ENCODE measurements at regions not wholly inside any gene's neighbourhood (a gene's known extent, or its start where the extent isn't known, plus 50 kb on each side); places are given as distances from the start of the nearest gene placed in this dataset.

- DNase-seq (ENCODE audit: low read depth): no peak
Measured at GRCh38 chr6:156647991-156648390, 129.2 kb upstream of the ARID1B start.

DNA sequence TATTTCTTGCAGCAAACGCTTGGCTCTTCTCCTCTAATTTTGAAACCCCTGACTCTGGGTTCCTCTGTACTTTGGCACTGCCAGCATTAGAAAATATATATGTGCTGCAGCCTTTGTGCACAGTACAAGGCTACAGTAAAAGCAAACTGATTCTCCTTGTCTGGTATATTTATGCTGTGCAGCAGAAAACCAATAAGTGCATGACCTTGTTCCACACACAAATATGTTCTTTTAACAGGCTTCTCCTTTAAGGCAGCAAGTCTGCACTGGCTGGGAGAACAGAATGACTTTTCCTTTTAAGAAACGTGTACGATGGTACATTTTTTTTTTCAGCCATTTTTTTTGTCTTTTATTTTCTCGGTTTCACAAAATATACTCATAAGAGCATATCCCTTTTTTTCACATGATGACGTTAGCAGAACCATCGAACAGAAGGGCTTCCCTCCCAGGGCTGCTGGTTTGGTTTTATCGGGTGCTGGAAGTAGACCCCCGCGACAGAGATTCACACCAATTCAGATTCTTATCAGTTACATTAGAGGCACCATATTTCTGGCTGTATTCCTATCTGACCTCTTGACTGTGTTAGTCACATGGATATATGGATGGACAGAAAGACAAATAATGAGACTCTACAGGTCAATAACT, 129.9 kb upstream of the ARID1B start:
- no peak for DNase-seq (ENCODE audit: low read depth)

DNA sequence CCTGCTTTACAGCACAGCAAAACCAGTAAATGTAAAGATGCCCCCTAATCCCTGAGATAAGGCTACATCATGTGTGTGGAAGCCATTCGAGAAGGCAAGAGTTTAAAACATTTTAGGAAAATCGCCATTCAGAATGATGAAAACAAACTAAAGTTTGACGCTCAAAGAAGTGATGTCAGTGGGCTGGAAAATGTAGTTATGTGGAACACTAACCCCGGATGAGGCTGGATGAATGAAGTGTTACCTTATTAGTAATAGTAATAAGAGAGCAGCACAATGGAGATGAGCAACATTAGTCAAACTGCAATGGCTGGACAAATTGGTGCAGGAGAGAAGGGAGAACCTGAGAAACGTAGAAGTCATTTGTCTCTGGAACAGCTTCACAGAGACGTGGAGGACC, 130.7 kb upstream of the ARID1B start:
- no peak for DNase-seq (ENCODE audit: low read depth)

DNA sequence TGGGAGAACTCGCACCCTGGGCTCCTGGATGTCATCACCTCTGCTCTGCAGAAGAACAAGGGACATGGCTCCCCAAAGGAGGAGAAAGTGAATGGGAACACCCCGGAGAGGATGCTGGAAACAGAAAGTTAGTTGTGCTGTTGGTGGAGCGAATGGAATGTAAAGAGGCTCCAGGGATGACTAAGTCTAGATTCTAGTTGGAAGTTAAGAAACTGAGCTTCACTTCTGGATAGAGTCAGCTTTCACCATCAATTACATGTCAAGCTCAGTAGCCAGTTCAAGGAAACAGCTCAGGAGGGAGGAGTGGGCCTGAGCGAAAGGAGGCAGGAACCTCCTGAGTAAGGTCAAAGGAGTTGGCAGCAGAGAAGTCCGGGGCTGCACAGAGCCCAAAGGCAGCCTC, 132.1 kb upstream of the ARID1B start:
- no peak for DNase-seq (ENCODE audit: low read depth)

DNA sequence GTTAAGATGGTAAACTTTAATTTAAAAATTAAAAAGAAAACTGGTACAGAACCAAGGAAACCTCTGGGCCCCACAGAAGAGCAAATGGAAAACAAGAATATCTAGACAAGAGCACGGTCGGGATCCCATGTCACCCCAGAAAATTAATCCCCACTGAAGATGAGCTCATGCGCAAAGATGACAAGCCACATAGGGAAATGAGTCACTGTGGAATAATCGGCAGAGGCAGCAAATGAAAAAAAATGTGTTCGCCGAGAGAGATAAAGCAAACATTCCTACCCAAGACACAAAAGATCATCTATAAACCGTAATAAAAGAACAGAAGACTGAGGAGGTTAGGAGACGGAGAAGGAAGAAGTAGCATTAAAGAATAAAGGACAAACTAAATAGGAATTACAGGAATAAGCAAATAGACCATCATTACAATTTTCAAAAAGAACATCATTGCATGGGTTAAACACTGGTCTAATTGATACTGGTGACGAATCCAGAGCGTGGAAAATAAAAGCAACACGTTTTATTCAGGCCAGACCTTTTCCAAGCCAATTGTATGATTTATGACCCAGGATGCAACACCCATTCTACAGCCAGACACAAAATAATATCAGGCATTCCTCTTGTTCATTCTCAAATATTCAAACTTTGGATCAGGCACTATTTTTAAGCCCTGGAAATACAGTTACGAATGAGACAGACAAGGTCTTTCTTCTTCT, 138.0 kb upstream of the ARID1B start:
- no peak for DNase-seq (ENCODE audit: low read depth)

DNA sequence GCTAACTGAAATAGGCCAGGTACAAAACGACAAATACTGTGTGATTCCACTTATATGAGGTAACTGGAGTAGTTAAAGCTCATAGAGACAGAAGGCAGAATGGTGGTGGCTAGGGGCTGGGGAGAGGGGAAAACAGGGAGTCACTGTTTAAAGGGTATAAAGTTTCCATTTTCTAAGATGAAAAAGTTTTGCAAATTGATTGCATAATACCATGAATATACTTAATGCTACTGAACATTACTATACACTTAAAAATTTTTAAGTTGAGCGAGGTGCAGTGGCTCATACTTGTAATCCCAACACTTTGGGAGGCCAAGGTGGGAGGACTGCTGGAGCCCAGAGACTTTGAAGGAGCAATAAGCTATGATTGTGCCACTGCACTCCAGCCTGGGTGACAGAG, 138.6 kb upstream of the ARID1B start:
- DNase-seq (ENCODE audit: low read depth): no peak

DNA sequence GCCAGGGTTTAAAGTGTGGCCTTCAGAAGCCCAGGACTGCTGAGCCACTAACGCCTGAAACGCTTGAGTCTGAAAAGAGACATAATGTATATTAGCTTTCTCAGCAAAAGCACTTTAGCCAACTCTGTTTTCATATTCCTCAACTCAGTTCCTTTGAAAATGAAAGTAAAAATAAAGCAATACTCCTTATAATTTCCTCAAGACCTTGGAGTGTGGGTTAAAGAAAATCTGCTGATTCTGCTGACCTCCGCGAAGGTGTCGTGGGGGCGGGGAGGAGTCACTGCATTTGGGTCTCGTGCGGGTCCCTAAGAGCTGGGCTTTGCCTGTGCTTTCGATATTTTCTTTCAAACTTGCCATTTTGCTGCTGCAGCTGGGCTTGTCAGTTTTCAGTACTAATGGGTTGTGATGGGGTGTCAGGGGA, 142.2 kb upstream of the ARID1B start:
- no peak for DNase-seq (ENCODE audit: low read depth)

GRCh38 chr6:156634048-156634447, 143.1 kb upstream of the ARID1B start:
- DNase-seq (ENCODE audit: low read depth): no peak

GRCh38 chr6:156633291-156633690, 143.9 kb upstream of the ARID1B start:
- no peak for DNase-seq (ENCODE audit: low read depth)

DNA sequence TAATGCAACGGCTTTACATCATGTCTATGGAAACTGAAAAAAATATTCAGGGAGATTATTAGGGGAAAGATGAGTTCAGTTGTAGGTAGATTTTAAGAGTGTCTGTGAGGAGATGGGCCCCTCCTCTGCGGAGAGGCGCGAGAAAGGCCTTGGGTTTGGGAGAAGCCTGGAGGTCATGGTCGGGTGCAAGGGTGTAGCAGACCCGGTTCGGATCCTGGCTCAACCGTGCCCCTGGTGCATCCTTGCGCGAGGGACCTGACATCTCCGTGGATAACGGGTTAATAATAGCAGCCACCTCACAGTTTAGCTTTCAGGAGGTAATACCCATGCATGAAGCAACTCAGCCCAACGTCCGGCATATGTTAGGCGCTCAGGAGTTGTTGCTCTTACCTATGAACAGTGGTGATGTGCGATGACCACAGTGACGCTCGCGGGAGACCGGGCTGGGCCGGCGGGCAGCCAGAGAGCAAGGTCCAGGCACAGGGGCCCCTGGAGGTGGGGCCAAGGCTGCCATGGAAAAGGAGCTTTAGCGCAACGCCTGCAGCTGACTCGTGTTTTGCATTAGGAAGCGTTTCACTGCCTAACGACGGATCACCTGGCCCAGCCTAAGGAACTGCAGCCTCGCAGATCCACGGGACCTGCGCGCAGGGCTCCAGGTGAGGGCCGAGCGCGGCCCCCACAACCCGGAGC, 146.4 kb upstream of the ARID1B start:
- no peak for DNase-seq (ENCODE audit: low read depth)

- DNase-seq (ENCODE audit: low read depth): no peak
Measured at GRCh38 chr6:156628805-156629204, 148.4 kb upstream of the ARID1B start.

DNA sequence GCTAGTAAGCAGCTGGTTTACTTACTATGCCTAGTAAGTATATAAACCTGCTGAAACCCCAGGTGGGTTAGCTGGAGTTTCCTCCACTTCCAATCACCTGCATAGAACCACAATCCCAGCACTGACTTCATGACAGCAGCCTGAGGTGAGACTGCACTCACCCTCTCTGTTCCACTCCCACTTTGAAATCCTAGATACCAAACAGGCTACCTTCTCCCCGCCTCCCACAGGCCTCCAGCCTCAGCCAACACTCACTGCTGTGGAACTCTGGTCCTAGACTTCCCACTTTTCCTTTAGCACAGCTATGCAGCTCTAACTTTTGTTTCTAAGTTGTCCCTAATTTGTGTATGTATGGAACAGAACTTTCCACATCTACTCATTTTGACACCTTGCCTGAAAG, 149.7 kb upstream of the ARID1B start:
- no peak for DNase-seq (ENCODE audit: low read depth)

GRCh38 chr6:156622185-156622584, 155.0 kb upstream of the ARID1B start:
- no peak for DNase-seq (ENCODE audit: low read depth)

DNA sequence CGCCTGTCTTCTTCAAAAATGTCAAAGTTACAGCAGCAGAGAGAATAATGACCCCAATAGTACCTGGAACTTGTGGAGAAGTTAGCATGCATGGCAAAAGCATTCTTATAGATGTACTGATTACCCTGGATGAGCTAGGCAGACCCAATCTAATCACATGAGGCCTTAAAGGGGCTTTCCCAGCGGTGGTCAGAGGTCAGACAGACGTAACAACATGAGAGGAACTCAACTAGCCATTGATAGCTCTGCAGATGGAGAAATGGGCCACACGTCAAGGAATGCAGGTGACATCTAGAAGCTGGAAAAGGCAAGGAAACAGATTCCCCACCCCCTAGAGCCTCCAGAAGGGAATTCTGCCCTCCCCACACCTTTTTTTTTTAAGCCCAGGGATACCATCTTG, 156.8 kb upstream of the ARID1B start:
- no peak for DNase-seq (ENCODE audit: low read depth)

- no peak for DNase-seq (ENCODE audit: low read depth)
Measured at GRCh38 chr6:156618600-156619205, 158.5 kb upstream of the ARID1B start.

GRCh38 chr6:156617941-156618340, 159.2 kb upstream of the ARID1B start:
- DNase-seq (ENCODE audit: low read depth): no peak

GRCh38 chr6:156617376-156617775, 159.8 kb upstream of the ARID1B start:
- no peak for DNase-seq (ENCODE audit: low read depth)

- no peak for DNase-seq (ENCODE audit: low read depth)
Measured at GRCh38 chr6:156616495-156616894, 160.7 kb upstream of the ARID1B start.

DNA sequence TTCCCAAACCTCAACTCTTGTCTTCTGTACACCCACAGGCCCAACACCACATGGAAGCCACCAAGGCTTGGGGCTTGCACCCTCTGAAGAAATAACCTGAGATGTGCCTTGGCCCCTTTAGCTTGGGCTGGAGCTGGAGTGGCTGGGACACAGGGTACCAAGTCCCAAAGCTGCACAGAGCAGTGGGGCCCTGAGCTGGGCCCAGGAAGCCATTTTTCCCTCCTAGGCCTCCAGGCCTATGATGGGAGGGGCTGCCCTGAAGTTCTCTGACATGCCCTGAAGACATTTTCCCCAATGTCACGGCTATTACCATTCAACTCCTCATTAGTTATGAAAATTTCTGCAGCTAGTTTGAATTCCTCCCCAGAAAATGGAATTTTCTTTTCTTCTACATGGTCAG, 163.2 kb upstream of the ARID1B start:
- no peak for DNase-seq (ENCODE audit: low read depth)

GRCh38 chr6:156612361-156612760, 164.8 kb upstream of the ARID1B start:
- no peak for DNase-seq (ENCODE audit: low read depth)

DNA sequence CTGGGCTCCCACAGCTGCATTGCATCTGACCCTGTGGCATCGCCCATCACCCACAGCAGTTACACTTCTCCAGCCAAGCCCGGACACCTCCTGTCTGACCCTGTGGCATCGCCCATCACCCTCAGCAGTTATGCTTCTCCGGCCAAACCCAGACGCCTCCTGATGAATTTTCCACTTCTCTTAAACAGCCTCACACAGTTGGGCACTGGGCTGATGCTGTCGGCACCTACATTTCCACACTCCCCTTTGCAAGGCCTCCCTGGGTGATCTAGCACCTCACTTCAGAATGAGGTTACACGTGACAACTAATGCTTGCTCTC, 175.2 kb upstream of the ARID1B start:
- DNase-seq (ENCODE audit: low read depth): no peak

GRCh38 chr6:156601152-156602065, 175.8 kb upstream of the ARID1B start:
- no peak for DNase-seq (ENCODE audit: low read depth)
